IPS DF 19.7 (cell line): ENCODE measurements at regions not wholly inside any gene's neighbourhood (a gene's known extent, or its start where the extent isn't known, plus 50 kb on each side); places are given as distances from the start of the nearest gene placed in this dataset.
"Not testable (repeated sequence)": the region's sequence is repeated elsewhere in the genome, so short reads cannot be mapped to it uniquely, and the experiment has no call there.

Experiments used
- DNase-seq: peaks from one replicate; pipeline ENCODE4 v3.0.0-alpha.2; 2013; ENCODE audit warnings: low read depth, low spot score

- no peak for DNase-seq
Measured at GRCh38 chr4:86481440-86481839, 112.7 kb upstream of the PTPN13 start.

- peak; percentile 95 for DNase-seq
Measured at GRCh38 chr4:86482306-86483172, 111.6 kb upstream of the PTPN13 start.

- DNase-seq: no peak
Measured at GRCh38 chr4:86483173-86483490, 111.0 kb upstream of the PTPN13 start.

- no peak for DNase-seq
Measured at GRCh38 chr4:86483773-86484172, 110.3 kb upstream of the PTPN13 start.

- no peak for DNase-seq
Measured at GRCh38 chr4:86484241-86484640, 109.9 kb upstream of the PTPN13 start.

GRCh38 chr4:86487738-86488348 lies 106.3 kb upstream of the PTPN13 start:
- DNase-seq: no peak

- no peak for DNase-seq
Measured at GRCh38 chr4:86493460-86493859, 100.7 kb upstream of the PTPN13 start.

GRCh38 chr4:86496094-86497080 lies 97.7 kb upstream of the PTPN13 start:
- no peak for DNase-seq

- DNase-seq: no peak
Measured at GRCh38 chr4:86497131-86497530, 97.0 kb upstream of the PTPN13 start.

- no peak for DNase-seq
Measured at GRCh38 chr4:86497980-86498862, 95.9 kb upstream of the PTPN13 start.

GRCh38 chr4:86498863-86499166 lies 95.3 kb upstream of the PTPN13 start:
- DNase-seq: no peak

- DNase-seq: no peak
Measured at GRCh38 chr4:86500527-86500926, 93.6 kb upstream of the PTPN13 start.

- no peak for DNase-seq
Measured at GRCh38 chr4:86502081-86502480, 92.0 kb upstream of the PTPN13 start.

- no peak for DNase-seq
Measured at GRCh38 chr4:86506591-86506990, 87.5 kb upstream of the PTPN13 start.

- DNase-seq: no peak
Measured at GRCh38 chr4:86508436-86508835, 85.7 kb upstream of the PTPN13 start.

- DNase-seq: no peak
Measured at GRCh38 chr4:86511590-86511989, 82.5 kb upstream of the PTPN13 start.

- no peak for DNase-seq
Measured at GRCh38 chr4:86512631-86513030, 81.5 kb upstream of the PTPN13 start.

GRCh38 chr4:86515963-86516362 lies 78.2 kb upstream of the PTPN13 start:
- not testable (repeated sequence) for DNase-seq

- DNase-seq: no peak
Measured at GRCh38 chr4:86521373-86521969, 72.6 kb upstream of the PTPN13 start.

- no peak for DNase-seq
Measured at GRCh38 chr4:86522349-86522748, 71.8 kb upstream of the PTPN13 start.

- no peak for DNase-seq
Measured at GRCh38 chr4:86523333-86523732, 70.8 kb upstream of the PTPN13 start.
